ENCODE measurements at regions not wholly inside any gene's neighbourhood (a gene's known extent, or its start where the extent isn't known, plus 50 kb on each side); places are given as distances from the start of the nearest gene placed in this dataset.

DNA sequence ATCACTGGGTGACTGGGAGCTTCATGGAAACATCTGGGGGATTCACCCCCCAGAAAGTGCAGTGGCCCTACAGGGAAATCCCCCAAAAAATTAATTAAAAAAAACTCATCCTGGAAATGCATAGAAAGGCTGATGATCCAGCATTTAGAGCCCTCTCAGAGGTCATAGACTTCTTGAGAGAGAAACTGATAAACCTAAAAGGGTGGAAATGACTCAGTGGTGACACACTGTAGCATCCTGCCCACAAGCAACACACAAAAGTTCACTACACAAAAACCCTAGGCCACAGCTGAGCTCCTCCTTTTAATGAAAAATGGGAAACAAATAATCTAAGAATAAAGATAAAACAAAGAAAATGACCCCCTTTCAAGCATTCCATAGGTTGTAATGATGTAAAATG, 911.5 kb downstream of the GLUD2 start:
- CTCF ChIA-PET (ENCODE audit: low intra/inter-chr PET ratio): no interaction called here
- intact Hi-C loops (cut with micrococcal nuclease): no loop called here

DNA sequence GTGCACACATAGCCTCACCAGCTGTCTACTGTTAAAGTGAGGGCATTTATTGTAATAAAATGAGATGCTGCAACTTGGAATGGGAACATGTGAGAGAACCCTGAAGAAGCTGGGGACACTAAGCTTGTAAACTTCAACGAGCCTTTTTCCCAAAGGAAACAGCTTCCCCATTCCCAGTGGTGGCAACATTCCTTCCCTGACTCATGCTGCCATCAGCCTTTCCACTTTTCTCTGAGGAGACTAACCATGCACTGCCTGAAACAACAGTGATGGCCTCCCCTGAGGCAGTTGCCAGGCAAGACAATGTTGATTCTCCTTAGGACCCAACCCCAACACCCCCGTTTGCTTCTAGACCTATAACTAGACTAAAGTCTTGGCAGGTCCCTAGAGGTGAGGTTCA, 928.3 kb downstream of the GLUD2 start:
- in situ Hi-C loops (cut with MboI): no loop called here
- H3K27ac ChIP-seq (ENCODE audit: extremely low read depth, low read depth, low read length): no peak overlapping the region
- H3K4me2 ChIP-seq (ENCODE audit: insufficient read depth, low read length): no peak overlapping the region
- DNase-seq (ENCODE audit: extremely low read depth in 1 of 4, low spot score in 3 of 4): no peak
- no peak overlapping the region for H3K4me3 ChIP-seq
- no peaks in the 10 kb centered on the region for H3K4me1 ChIP-seq (replicated peaks in 1 of 2; ENCODE audit: control insufficient read depth in 2 of 2, insufficient read depth in 2 of 2, low read length in 2 of 2)
- BruUV-seq (replicated peaks): no TSS peak
- no peaks in the 10 kb centered on the region for H3K9me1 ChIP-seq (ENCODE audit: control insufficient read depth, insufficient read depth, low read length)
- FAIRE-seq: no peak
- WGBS (ENCODE audit: insufficient coverage, low coverage, missing lambda C conversion rate): 0% methylated on average over 2 of the region's 2 CpGs
- H3K27me3 ChIP-seq (ENCODE audit: control insufficient read depth in 2 of 2, insufficient read depth in 2 of 2, low read length in 2 of 2): no peaks in the 10 kb centered on the region
- H2AFZ ChIP-seq (ENCODE audit: low read depth, low read length): no peak overlapping the region
- intact Hi-C loops (cut with micrococcal nuclease): no loop called here
- H3K36me3 ChIP-seq (ENCODE audit: control insufficient read depth, insufficient read depth, low read length): no peaks in the 10 kb centered on the region
- no peak for ATAC-seq
- H3K9ac ChIP-seq (ENCODE audit: insufficient read depth in 1 of 2, low read depth in 2 of 2, low read length in 2 of 2): no peak overlapping the region
- H3K79me2 ChIP-seq (ENCODE audit: control insufficient read depth, insufficient read depth, low read length): no peaks in the 10 kb centered on the region
- H4K20me1 ChIP-seq (replicated peaks; ENCODE audit: control insufficient read depth, insufficient read depth, low read length): no peaks in the 10 kb centered on the region
- POLR2A ChIA-PET: no interaction called here
- H3K9me3 ChIP-seq (replicated peaks; ENCODE audit: control insufficient read depth, insufficient read depth, low read depth, low read length): no peaks in the 10 kb centered on the region
- no peak for TF ChIP-seq CBFA2T2 (conservative IDR thresholded peaks at IDR 0.05)
- TF ChIP-seq NFIC (IDR thresholded peaks at IDR 0.05): no peak
- TF ChIP-seq EHMT2 (IDR thresholded peaks at IDR 0.05): no peak
- TF ChIP-seq ZBED1 (IDR thresholded peaks at IDR 0.05): no peak
- TF ChIP-seq, protein P1, sequence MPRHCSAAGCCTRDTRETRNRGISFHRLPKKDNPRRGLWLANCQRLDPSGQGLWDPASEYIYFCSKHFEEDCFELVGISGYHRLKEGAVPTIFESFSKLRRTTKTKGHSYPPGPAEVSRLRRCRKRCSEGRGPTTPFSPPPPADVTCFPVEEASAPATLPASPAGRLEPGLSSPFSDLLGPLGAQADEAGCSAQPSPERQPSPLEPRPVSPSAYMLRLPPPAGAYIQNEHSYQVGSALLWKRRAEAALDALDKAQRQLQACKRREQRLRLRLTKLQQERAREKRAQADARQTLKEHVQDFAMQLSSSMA (CRISPR knock-in tag; IDR thresholded peaks at IDR 0.05): no peak
- TF ChIP-seq ZBTB7A (IDR thresholded peaks at IDR 0.05; ENCODE audit: borderline replicate concordance, control insufficient read depth, low read depth, low read length): no peak
- TF ChIP-seq MCM3 (IDR thresholded peaks at IDR 0.05): no peak
- CTCF ChIA-PET (ENCODE audit: low intra/inter-chr PET ratio): no interaction called here

More for the DNA sequence above, 911.5 kb downstream of the GLUD2 start:
- Histone ChIP-seq H3K36me3 (ENCODE audit: control insufficient read depth, insufficient read depth, low read length) (no peaks in the 10 kb centered on the region), H3K4me3 (no peak overlapping the region), H3K4me1 (replicated peaks in 1 of 2; ENCODE audit: control insufficient read depth in 2 of 2, insufficient read depth in 2 of 2, low read length in 2 of 2) (no peaks in the 10 kb centered on the region), H3K9ac (ENCODE audit: insufficient read depth in 1 of 2, low read depth in 2 of 2, low read length in 2 of 2) (no peak overlapping the region), H3K9me3 (replicated peaks; ENCODE audit: control insufficient read depth, insufficient read depth, low read depth, low read length) (no peaks in the 10 kb centered on the region; the same call in 1 of the 2 replicates), H3K27ac (ENCODE audit: extremely low read depth, low read depth, low read length) (no peak overlapping the region), H3K27me3 (ENCODE audit: control insufficient read depth in 2 of 2, insufficient read depth in 2 of 2, low read length in 2 of 2) (no peaks in the 10 kb centered on the region), H3K9me1 (ENCODE audit: control insufficient read depth, insufficient read depth, low read length) (no peaks in the 10 kb centered on the region), H2AFZ (ENCODE audit: low read depth, low read length) (no peak overlapping the region), H4K20me1 (replicated peaks; ENCODE audit: control insufficient read depth, insufficient read depth, low read length) (no peaks in the 10 kb centered on the region), H3K79me2 (ENCODE audit: control insufficient read depth, insufficient read depth, low read length) (no peaks in the 10 kb centered on the region), H3K4me2 (ENCODE audit: insufficient read depth, low read length) (no peak overlapping the region)
- no TSS peak for BruUV-seq (replicated peaks)
- POLR2A ChIA-PET: no interaction called here
- in situ Hi-C loops (cut with MboI): no loop called here
- TF ChIP-seq, protein P2, sequence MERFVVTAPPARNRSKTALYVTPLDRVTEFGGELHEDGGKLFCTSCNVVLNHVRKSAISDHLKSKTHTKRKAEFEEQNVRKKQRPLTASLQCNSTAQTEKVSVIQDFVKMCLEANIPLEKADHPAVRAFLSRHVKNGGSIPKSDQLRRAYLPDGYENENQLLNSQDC (CRISPR knock-in tag; IDR thresholded peaks at IDR 0.05): no peak
- peak; percentile 40; the same call in 1 of the 2 replicates for TF ChIP-seq FOSL1 (tag; conservative IDR thresholded peaks at IDR 0.05)
- ATAC-seq (no peak), DNase-seq (ENCODE audit: extremely low read depth in 1 of 4, low spot score in 3 of 4) (no peak), FAIRE-seq (no peak)

Measured in K562 (cell line).